NCI-H187 (cell line): ENCODE measurements at regions not wholly inside any gene's neighbourhood (a gene's known extent, or its start where the extent isn't known, plus 50 kb on each side); places are given as distances from the start of the nearest gene placed in this dataset.
"Not testable (repeated sequence)": the region's sequence is repeated elsewhere in the genome, so short reads cannot be mapped to it uniquely, and the experiment has no call there.

ENCODE experiments used
- DNase-seq, 2 experiments: peaks; one replicate each; lab custom pipeline; 2025; lab: John Stamatoyannopoulos, UW

GRCh38 chr11:116335891-116336290 lies 436.9 kb downstream of the BUD13 start:
- no peak for DNase-seq

- DNase-seq: no peak
Measured at GRCh38 chr11:116335078-116335477, 437.7 kb downstream of the BUD13 start.

- no peak for DNase-seq
Measured at GRCh38 chr11:116334596-116334995, 438.2 kb downstream of the BUD13 start.

- DNase-seq: no peak
Measured at GRCh38 chr11:116333001-116333535, 439.7 kb downstream of the BUD13 start.

- no peak for DNase-seq
Measured at GRCh38 chr11:116332391-116332790, 440.4 kb downstream of the BUD13 start.

- no peak for DNase-seq
Measured at GRCh38 chr11:116331381-116331780, 441.4 kb downstream of the BUD13 start.

GRCh38 chr11:116330439-116331185 lies 442.2 kb downstream of the BUD13 start:
- no peak for DNase-seq

- no peak for DNase-seq
Measured at GRCh38 chr11:116329354-116330090, 443.3 kb downstream of the BUD13 start.

GRCh38 chr11:116328851-116329250 lies 443.9 kb downstream of the BUD13 start:
- no peak for DNase-seq

- no peak for DNase-seq
Measured at GRCh38 chr11:116328391-116328790, 444.4 kb downstream of the BUD13 start.

GRCh38 chr11:116326146-116326545 lies 446.6 kb downstream of the BUD13 start:
- no peak for DNase-seq

- no peak for DNase-seq
Measured at GRCh38 chr11:116325247-116325646, 447.5 kb downstream of the BUD13 start.

- not testable (repeated sequence) for DNase-seq
Measured at GRCh38 chr11:116324077-116324476, 448.7 kb downstream of the BUD13 start.

GRCh38 chr11:116317212-116317611 lies 455.6 kb downstream of the BUD13 start:
- DNase-seq: no peak

GRCh38 chr11:116314006-116314405 lies 458.8 kb downstream of the BUD13 start:
- DNase-seq: no peak

- DNase-seq: no peak
Measured at GRCh38 chr11:116312570-116313391, 460.0 kb downstream of the BUD13 start.

GRCh38 chr11:116311206-116311605 lies 461.6 kb downstream of the BUD13 start:
- DNase-seq: peak; percentile 6 to 26

GRCh38 chr11:116310698-116311097 lies 462.1 kb downstream of the BUD13 start:
- DNase-seq: no peak

- DNase-seq: no peak
Measured at GRCh38 chr11:116310226-116310625, 462.6 kb downstream of the BUD13 start.

GRCh38 chr11:116309446-116309845 lies 463.3 kb downstream of the BUD13 start:
- no peak for DNase-seq

- DNase-seq: no peak
Measured at GRCh38 chr11:116302756-116303155, 470.0 kb downstream of the BUD13 start.

GRCh38 chr11:116301141-116301540 lies 471.6 kb downstream of the BUD13 start:
- DNase-seq: no peak
